Esophagus squamous epithelium (tissue), 5 donors: ENCODE measurements at regions not wholly inside any gene's neighbourhood (a gene's known extent, or its start where the extent isn't known, plus 50 kb on each side); places are given as distances from the start of the nearest gene placed in this dataset.

Experiments
- DNase-seq: peaks from one replicate; lab custom pipeline; 2025; lab: John Stamatoyannopoulos, UW
- H3K27ac ChIP-seq, 4 donors: fragments of 200-600 bp; sonication (generic); one replicate each; pipeline ENCODE4 v1.5.1; 2016 to 2019; ENCODE audit warnings: mild to moderate bottlenecking in 1 of 4
- H3K27me3 ChIP-seq, 4 donors: fragments of 200-600 bp; sonication (generic); 1 replicate in 3 of 4; 2 replicates in 1 of 4; pipeline versions ENCODE4 v1.5.1 to v1.6.0; 2017 to 2021; ENCODE audit warnings: antibody characterized with exemption in 1 of 4
- H3K36me3 ChIP-seq, 3 donors: fragments of 200-600 bp; sonication (generic); one replicate each; pipeline ENCODE4 v1.5.1; 2016 to 2019
- H3K4me1 ChIP-seq, 3 donors: fragments of 200-600 bp; sonication (generic); one replicate each; pipeline ENCODE4 v1.5.1; 2017 to 2019
- H3K4me3 ChIP-seq, 4 donors: fragments of 200-600 bp; sonication (generic); 1 replicate in 3 of 4; 2 replicates in 1 of 4; pipeline ENCODE4 v1.5.1; 2016 to 2019; ENCODE audit warnings: mild to moderate bottlenecking in 2 of 4, moderate library complexity in 1 of 4
- H3K9me3 ChIP-seq, 3 donors: fragments of 200-600 bp; sonication (generic); one replicate each; pipeline ENCODE4 v1.5.1; 2016 to 2019
- POLR2A ChIP-seq, 4 donors: fragments of 450-650 bp; IDR thresholded peaks; one replicate each; pipeline ENCODE4 v1.6.1; 2017; ENCODE audit warnings: antibody characterized with exemption in 4 of 4, mild to moderate bottlenecking in 4 of 4, moderate library complexity in 3 of 4
- WGBS, 2 donors: methylation state at CpG; one replicate each; pipeline ENCODE4 v1.1.5; 2018; 5-methylcytosine and 5-hydroxymethylcytosine counted together
- intact Hi-C: fragments of 100-400 bp; cut with DNase I; formaldehyde crosslinking; loops from one replicate; pipeline ENCODE4 v1.15.0; 2022
- TF ChIP-seq, protein P1 (sequence below), 6 experiments: fragments of 450-650 bp in 4 of 6; fragments of 200-600 bp in 2 of 6; sonication (generic) in 2 of 6; IDR thresholded peaks; one replicate each; pipeline ENCODE4 v1.5.1; 2016 to 2019; ENCODE audit warnings: antibody characterized with exemption in 6 of 6, mild to moderate bottlenecking in 4 of 6, moderate library complexity in 4 of 6
- donor health status: DM: yes; HTN: yes; CAD: no.

- Histone ChIP-seq H3K4me3 (no peak overlapping the region), H3K9me3 (no peaks in the 10 kb centered on the region), H3K4me1 (no peaks in the 10 kb centered on the region), H3K27ac (no peak overlapping the region), H3K36me3 (no peaks in the 10 kb centered on the region), H3K27me3 (no peaks in the 10 kb centered on the region)
- intact Hi-C loops: no loop called here
- WGBS, 2 donors: 69 to 77% methylated on average over 6 to 8 of the region's 10 CpGs
- no peak for DNase-seq
- no peak for TF ChIP-seq POLR2A (IDR thresholded peaks at IDR 0.05)
- TF ChIP-seq, protein P1, sequence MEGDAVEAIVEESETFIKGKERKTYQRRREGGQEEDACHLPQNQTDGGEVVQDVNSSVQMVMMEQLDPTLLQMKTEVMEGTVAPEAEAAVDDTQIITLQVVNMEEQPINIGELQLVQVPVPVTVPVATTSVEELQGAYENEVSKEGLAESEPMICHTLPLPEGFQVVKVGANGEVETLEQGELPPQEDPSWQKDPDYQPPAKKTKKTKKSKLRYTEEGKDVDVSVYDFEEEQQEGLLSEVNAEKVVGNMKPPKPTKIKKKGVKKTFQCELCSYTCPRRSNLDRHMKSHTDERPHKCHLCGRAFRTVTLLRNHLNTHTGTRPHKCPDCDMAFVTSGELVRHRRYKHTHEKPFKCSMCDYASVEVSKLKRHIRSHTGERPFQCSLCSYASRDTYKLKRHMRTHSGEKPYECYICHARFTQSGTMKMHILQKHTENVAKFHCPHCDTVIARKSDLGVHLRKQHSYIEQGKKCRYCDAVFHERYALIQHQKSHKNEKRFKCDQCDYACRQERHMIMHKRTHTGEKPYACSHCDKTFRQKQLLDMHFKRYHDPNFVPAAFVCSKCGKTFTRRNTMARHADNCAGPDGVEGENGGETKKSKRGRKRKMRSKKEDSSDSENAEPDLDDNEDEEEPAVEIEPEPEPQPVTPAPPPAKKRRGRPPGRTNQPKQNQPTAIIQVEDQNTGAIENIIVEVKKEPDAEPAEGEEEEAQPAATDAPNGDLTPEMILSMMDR (IDR thresholded peaks at IDR 0.05): no peak
These were observed 168.7 kb upstream of the HAND2 start for GRCh38 chr4:173698557-173699262.

DNA sequence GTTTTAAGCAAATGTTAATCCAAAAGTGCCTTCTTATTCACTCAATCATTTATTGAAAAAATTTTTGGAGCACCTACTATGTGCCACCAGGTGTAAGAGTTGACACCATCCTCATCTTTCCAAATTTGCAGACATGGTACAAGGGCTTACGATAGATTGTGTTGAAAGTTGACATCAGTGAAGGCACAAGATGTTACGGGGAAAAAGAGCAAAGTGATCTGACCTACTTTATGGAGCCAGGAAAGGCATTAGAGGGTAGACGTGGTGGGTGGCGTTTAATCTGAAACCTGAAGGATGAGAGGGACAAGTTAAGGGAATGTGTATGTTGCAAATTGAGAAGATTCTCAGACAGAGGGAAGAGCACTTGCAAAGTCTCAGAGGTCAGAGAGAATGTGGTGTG, 167.8 kb upstream of the HAND2 start:
- WGBS, 2 donors: 51 to 75% methylated on average over 4 of the region's 4 CpGs
- DNase-seq: no peak

DNA sequence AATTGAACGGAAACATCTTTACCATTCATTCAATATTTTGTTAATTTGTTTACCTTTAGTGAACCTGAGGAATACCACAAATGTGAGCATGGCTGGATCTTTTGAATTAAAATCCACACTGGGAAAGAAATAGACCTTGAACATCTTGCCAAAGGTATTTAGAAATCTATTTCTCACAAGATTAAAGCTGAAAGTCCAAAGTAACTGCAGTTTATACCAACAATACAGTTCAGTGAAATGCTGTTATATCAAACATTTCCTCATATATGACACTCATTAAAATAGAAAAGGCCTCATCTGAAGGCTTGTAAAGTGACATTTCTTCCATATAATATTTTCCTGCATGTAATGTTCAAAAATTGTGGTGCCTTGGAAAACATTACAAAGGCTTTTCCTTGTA, 166.5 kb upstream of the HAND2 start:
- WGBS, 2 donors: 77 to 94% methylated on average over 1 of the region's 1 CpG
- DNase-seq: no peak
- no peaks in the 10 kb centered on the region for H3K36me3 ChIP-seq
- H3K4me3 ChIP-seq: no peak overlapping the region
- no peak for TF ChIP-seq POLR2A (IDR thresholded peaks at IDR 0.05)
- TF ChIP-seq, protein P1 (IDR thresholded peaks at IDR 0.05): no peak
- H3K27me3 ChIP-seq: no peaks in the 10 kb centered on the region
- intact Hi-C loops: no loop called here
- no peaks in the 10 kb centered on the region for H3K4me1 ChIP-seq
- H3K9me3 ChIP-seq: no peaks in the 10 kb centered on the region
- no peak overlapping the region for H3K27ac ChIP-seq

More for the DNA sequence above, 167.8 kb upstream of the HAND2 start:
- Histone ChIP-seq H3K4me3 (no peak overlapping the region), H3K27me3 (no peaks in the 10 kb centered on the region), H3K4me1 (no peaks in the 10 kb centered on the region), H3K27ac (no peak overlapping the region), H3K9me3 (no peaks in the 10 kb centered on the region), H3K36me3 (no peaks in the 10 kb centered on the region)
- intact Hi-C loops: no loop called here
- TF ChIP-seq, protein P1 (IDR thresholded peaks at IDR 0.05): no peak
- no peak for TF ChIP-seq POLR2A (IDR thresholded peaks at IDR 0.05)

DNA sequence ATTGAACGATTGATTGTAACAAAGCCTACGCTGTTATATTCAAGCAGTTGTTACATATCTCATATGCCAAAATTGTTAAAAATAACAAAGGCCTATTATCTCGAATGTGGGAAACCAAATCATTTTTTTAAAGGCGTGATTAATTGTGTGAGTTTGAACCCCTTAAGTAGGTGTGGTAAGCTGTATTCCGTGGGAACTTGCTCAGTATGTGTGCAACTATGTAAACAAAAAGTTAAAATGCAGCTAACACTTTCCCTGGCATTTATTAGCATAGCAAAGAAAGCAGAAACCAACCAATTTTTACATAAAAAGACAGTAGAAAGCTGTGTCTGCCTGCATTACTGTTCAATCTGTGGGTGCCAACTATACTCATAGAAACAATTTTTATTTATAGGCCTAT, 166.0 kb upstream of the HAND2 start:
- WGBS, 2 donors: 28 to 38% methylated on average over 5 of the region's 5 CpGs
- Histone ChIP-seq H3K4me1 (no peaks in the 10 kb centered on the region), H3K9me3 (no peaks in the 10 kb centered on the region), H3K4me3 (no peak overlapping the region), H3K36me3 (no peaks in the 10 kb centered on the region), H3K27ac (no peak overlapping the region), H3K27me3 (no peaks in the 10 kb centered on the region)
- no peak for DNase-seq
- intact Hi-C loops: no loop called here
- no peak for TF ChIP-seq POLR2A (IDR thresholded peaks at IDR 0.05)
- TF ChIP-seq, protein P1 (IDR thresholded peaks at IDR 0.05): no peak

- H3K9me3 ChIP-seq: no peaks in the 10 kb centered on the region
- TF ChIP-seq POLR2A (IDR thresholded peaks at IDR 0.05): no peak
- TF ChIP-seq, protein P1 (IDR thresholded peaks at IDR 0.05): no peak
- no peaks in the 10 kb centered on the region for H3K36me3 ChIP-seq
- intact Hi-C loops: no loop called here
- no peak overlapping the region for H3K27ac ChIP-seq
- H3K27me3 ChIP-seq: no peaks in the 10 kb centered on the region
- DNase-seq: no peak
- H3K4me3 ChIP-seq: no peak overlapping the region
- H3K4me1 ChIP-seq: no peaks in the 10 kb centered on the region
These were observed 155.8 kb upstream of the HAND2 start for GRCh38 chr4:173685831-173686210.
